HEK293 (cell line): ENCODE measurements at regions not wholly inside any gene's neighbourhood (a gene's known extent, or its start where the extent isn't known, plus 50 kb on each side); places are given as distances from the start of the nearest gene placed in this dataset.

Experiments
- CTCF ChIA-PET: fragments of 350-600 bp; formaldehyde crosslinking; extraction: SDS; loops from one replicate; lab custom pipeline; 2021; ENCODE audit warnings: antibody characterized with exemption; lab: Yijun Ruan, JAX
- POLR2A ChIA-PET: fragments of 300-600 bp; formaldehyde crosslinking; extraction: SDS; loops from one replicate; lab custom pipeline; 2020; ENCODE audit warnings: antibody characterized with exemption, inconsistent platforms; lab: Yijun Ruan, JAX
- H3K27ac ChIP-seq: fragments of 200-500 bp; sonication (Bioruptor generic); 2 replicates; pipeline ENCODE4 v1.5.1; 2014; ENCODE audit warnings: low read depth, low read length, control low read depth, inconsistent platforms; ENCODE audit errors: extremely low read depth
- H3K36me3 ChIP-seq, 2 experiments: fragments of 200-500 bp in 1 of 2; sonication (Bioruptor generic) in 1 of 2; 1 replicate in 1 of 2; 2 replicates in 1 of 2; pipeline ENCODE4 v1.5.1; 2014 to 2017; ENCODE audit warnings: inconsistent platforms in 2 of 2, low read length in 2 of 2; ENCODE audit not compliant: control insufficient read depth in 2 of 2, insufficient read depth in 1 of 2
- H3K4me1 ChIP-seq: fragments of 200-500 bp; sonication (Bioruptor generic); 2 replicates; pipeline ENCODE4 v1.5.1; 2014; ENCODE audit warnings: mild to moderate bottlenecking, low read length, inconsistent platforms; ENCODE audit not compliant: control insufficient read depth, insufficient read depth
- H3K4me3 ChIP-seq: 2 replicates; pipeline ENCODE4 v1.5.1; 2011; ENCODE audit warnings: low read depth, mild to moderate bottlenecking, control low read depth, low read length, moderate library complexity
- H3K9me3 ChIP-seq: fragments of 200-500 bp; sonication (Bioruptor generic); 2 replicates; pipeline ENCODE4 v1.5.1; 2014; ENCODE audit warnings: low read depth, low read length, inconsistent platforms; ENCODE audit not compliant: control insufficient read depth, insufficient read depth
- GLIS2 ChIP-seq: fragments of 450-650 bp; formaldehyde crosslinking; IDR thresholded peaks from 2 replicates; pipeline ENCODE4 v1.5.1; 2016; ENCODE audit warnings: missing biosample characterization, missing genetic modification characterization
- HOXD13 ChIP-seq: sonication (generic); formaldehyde crosslinking; IDR thresholded peaks from 2 replicates; pipeline ENCODE4 v1.8.0; 2022; ENCODE audit warnings: missing genetic modification reagents, borderline replicate concordance
- KLF1 ChIP-seq: fragments of 450-650 bp; formaldehyde crosslinking; IDR thresholded peaks from 2 replicates; pipeline ENCODE4 v1.5.1; 2016; ENCODE audit warnings: missing biosample characterization, missing genetic modification characterization
- PATZ1 ChIP-seq: fragments of 450-650 bp; formaldehyde crosslinking; IDR thresholded peaks from 2 replicates; pipeline ENCODE4 v1.5.1; 2016; ENCODE audit warnings: missing biosample characterization, missing genetic modification characterization
- PRDM10 ChIP-seq: fragments of 450-650 bp; formaldehyde crosslinking; IDR thresholded peaks from 2 replicates; pipeline ENCODE4 v1.5.1; 2016; ENCODE audit warnings: missing biosample characterization, missing genetic modification characterization
- SP2 ChIP-seq: fragments of 450-650 bp; formaldehyde crosslinking; IDR thresholded peaks from 2 replicates; pipeline ENCODE4 v1.5.1; 2016; ENCODE audit warnings: missing biosample characterization, missing genetic modification characterization
- SP7 ChIP-seq: fragments of 450-650 bp; formaldehyde crosslinking; IDR thresholded peaks from 2 replicates; pipeline ENCODE4 v1.5.1; 2016; ENCODE audit warnings: missing biosample characterization, missing genetic modification characterization
- TCF7L2 ChIP-seq: IDR thresholded peaks from 2 replicates; pipeline ENCODE4 v1.6.1; 2011; ENCODE audit warnings: low read depth, mild to moderate bottlenecking, inconsistent platforms, low read length, moderate library complexity, borderline replicate concordance
- ZBTB44 ChIP-seq: fragments of 450-650 bp; IDR thresholded peaks from 2 replicates; pipeline ENCODE4 v1.5.1; 2018; ENCODE audit warnings: missing biosample characterization, mild to moderate bottlenecking, missing genetic modification characterization
- ZBTB8A ChIP-seq: fragments of 450-650 bp; formaldehyde crosslinking; IDR thresholded peaks from 2 replicates; pipeline ENCODE4 v1.5.1; 2016; ENCODE audit warnings: missing biosample characterization, missing genetic modification characterization
- ZFHX2 ChIP-seq: fragments of 450-650 bp; formaldehyde crosslinking; conservative IDR thresholded peaks from 2 replicates; pipeline ENCODE4 v1.5.1; 2016; ENCODE audit warnings: missing biosample characterization, missing genetic modification characterization
- ZNF10 ChIP-seq: fragments of 450-650 bp; formaldehyde crosslinking; IDR thresholded peaks from 2 replicates; pipeline ENCODE4 v1.5.1; 2017; ENCODE audit warnings: missing biosample characterization, missing genetic modification characterization
- ZNF26 ChIP-seq: fragments of 450-650 bp; formaldehyde crosslinking; IDR thresholded peaks from 2 replicates; pipeline ENCODE4 v1.5.1; 2016; ENCODE audit warnings: missing biosample characterization, missing genetic modification characterization
- ZNF433 ChIP-seq: fragments of 450-650 bp; formaldehyde crosslinking; IDR thresholded peaks from 2 replicates; pipeline ENCODE4 v1.5.1; 2016; ENCODE audit warnings: missing biosample characterization, missing genetic modification characterization, low read depth
- ZNF544 ChIP-seq: fragments of 450-650 bp; formaldehyde crosslinking; IDR thresholded peaks from 2 replicates; pipeline ENCODE4 v1.5.0; 2017; ENCODE audit warnings: missing biosample characterization, missing genetic modification characterization
- ZNF549 ChIP-seq: fragments of 450-650 bp; IDR thresholded peaks from 2 replicates; pipeline ENCODE4 v1.5.1; 2018; ENCODE audit warnings: missing biosample characterization, missing genetic modification characterization, mild to moderate bottlenecking, inconsistent platforms, moderate library complexity
- ZNF560 ChIP-seq: fragments of 450-650 bp; formaldehyde crosslinking; IDR thresholded peaks from 2 replicates; pipeline ENCODE4 v1.5.1; 2017; ENCODE audit warnings: missing biosample characterization, missing genetic modification characterization, borderline replicate concordance
- ZNF626 ChIP-seq: fragments of 450-650 bp; sonication (Bioruptor Pico); formaldehyde crosslinking; IDR thresholded peaks from 2 replicates; pipeline ENCODE4 v1.5.1; 2018; ENCODE audit warnings: missing biosample characterization, missing genetic modification characterization, inconsistent platforms
- ZNF629 ChIP-seq: fragments of 450-650 bp; formaldehyde crosslinking; IDR thresholded peaks from 2 replicates; pipeline ENCODE4 v1.5.1; 2017; ENCODE audit warnings: missing biosample characterization, missing genetic modification characterization
- ZNF639 ChIP-seq: fragments of 450-650 bp; formaldehyde crosslinking; IDR thresholded peaks from 2 replicates; pipeline ENCODE4 v1.5.1; 2016; ENCODE audit warnings: missing biosample characterization, missing genetic modification characterization
- ZNF660 ChIP-seq: fragments of 450-650 bp; IDR thresholded peaks from 2 replicates; pipeline ENCODE4 v1.5.1; 2018; ENCODE audit warnings: missing biosample characterization, mild to moderate bottlenecking, missing genetic modification characterization
- ZNF677 ChIP-seq: fragments of 450-650 bp; IDR thresholded peaks from 2 replicates; pipeline ENCODE4 v1.5.0; 2018; ENCODE audit warnings: missing biosample characterization, mild to moderate bottlenecking, missing genetic modification characterization, moderate library complexity
- ZNF692 ChIP-seq: fragments of 450-650 bp; formaldehyde crosslinking; IDR thresholded peaks from 2 replicates; pipeline ENCODE4 v1.5.1; 2016; ENCODE audit warnings: missing biosample characterization, missing genetic modification characterization
- ZNF707 ChIP-seq: fragments of 450-650 bp; formaldehyde crosslinking; IDR thresholded peaks from 2 replicates; pipeline ENCODE4 v1.5.1; 2016; ENCODE audit warnings: missing biosample characterization, missing genetic modification characterization
- ZNF785 ChIP-seq: fragments of 450-650 bp; formaldehyde crosslinking; IDR thresholded peaks from 2 replicates; pipeline ENCODE4 v1.5.1; 2016; ENCODE audit warnings: missing biosample characterization, missing genetic modification characterization
- ZSCAN16 ChIP-seq: fragments of 450-650 bp; formaldehyde crosslinking; IDR thresholded peaks from 2 replicates; pipeline ENCODE4 v1.5.1; 2016; ENCODE audit warnings: missing biosample characterization, missing genetic modification characterization
- ZSCAN30 ChIP-seq: fragments of 450-650 bp; IDR thresholded peaks from 2 replicates; pipeline ENCODE4 v1.5.1; 2018; ENCODE audit warnings: missing biosample characterization, mild to moderate bottlenecking, missing genetic modification characterization, moderate library complexity

- no peak for TF ChIP-seq PRDM10 (tag by site-specific recombination)
- peak; percentile 81 for TF ChIP-seq GLIS2 (tag by site-specific recombination)
- no peak for TF ChIP-seq ZNF433 (tag by site-specific recombination)
- TF ChIP-seq ZNF785 = no peak
- TF ChIP-seq ZSCAN16 = no peak
- TF ChIP-seq ZNF549 (tag by site-specific recombination) = no peak
- TF ChIP-seq ZNF26 (tag by site-specific recombination) = no peak
- TF ChIP-seq ZNF629 (tag by site-specific recombination) = no peak
- no peak for TF ChIP-seq SP7 (tag by site-specific recombination)
- TF ChIP-seq ZNF660 (tag by site-specific recombination) = no peak
- peak; percentile 95 for TF ChIP-seq ZBTB8A (tag by site-specific recombination)
- TF ChIP-seq PATZ1 = peak; percentile 85
- no peak for TF ChIP-seq ZNF10
- no peak for TF ChIP-seq ZNF677 (tag by site-specific recombination)
- peak; percentile 63; the same call in 1 of the 2 replicates for TF ChIP-seq ZFHX2 (tag by site-specific recombination)
- 0 out of 2 replicates have a peak, but pooled peaks have one; percentile 17 for TF ChIP-seq ZNF692 (tag by site-specific recombination)
- no peak for TF ChIP-seq TCF7L2
- no peak for TF ChIP-seq ZSCAN30
Observed at GRCh38 chr1:10941891-10942541, 70.4 kb upstream of the TARDBP start (continued).

- Histone ChIP-seq H3K36me3 (no peaks in the 10 kb centered on the region), H3K4me3 (no peak overlapping the region), H3K9me3 (no peaks in the 10 kb centered on the region), H3K27ac (no peak overlapping the region), H3K4me1 (peaks cover 3% of the 10 kb centered on the region; the same call in 1 of the 2 replicates)
- ChIA-PET CTCF (interaction anchor here (0.5 to 1.6 kb wide), 26 partner anchors 10 to 437 kb away, joined by 3 to 17 read pairs (median 3); no protein-coding TSS in a partner anchor), POLR2A (no interaction called here)
- TF ChIP-seq ZBTB44 (no peak), ZNF785 (no peak), SP2 (tag by site-specific recombination) (no peak), KLF1 (tag by site-specific recombination) (no peak), ZNF639 (tag by site-specific recombination) (no peak), ZNF626 (no peak), HOXD13 (CRISPR knock-in tag) (no peak), ZNF560 (tag by site-specific recombination) (no peak), ZNF544 (tag by site-specific recombination) (no peak), ZNF707 (tag by site-specific recombination) (no peak)
Observed at GRCh38 chr1:10942542-10942912, 69.9 kb upstream of the TARDBP start.
